Neural progenitor cell (in vitro differentiated cells): ENCODE measurements at regions not wholly inside any gene's neighbourhood (a gene's known extent, or its start where the extent isn't known, plus 50 kb on each side); places are given as distances from the start of the nearest gene placed in this dataset.

Experiments used
- DNase-seq: peaks from one replicate; pipeline ENCODE4 v3.0.0-alpha.2; 2016; ENCODE audit warnings: low spot score
- H2AFZ ChIP-seq: fragments of 200-600 bp; sonication (generic); replicated peaks from 2 replicates; pipeline ENCODE4 v1.6.1; 2016; ENCODE audit warnings: antibody characterized with exemption
- H3F3A ChIP-seq: fragments of 200-600 bp; sonication (generic); 2 replicates; pipeline ENCODE4 v1.6.1; 2016; ENCODE audit warnings: antibody characterized with exemption, low read depth
- H3K27ac ChIP-seq: fragments of 200-600 bp; sonication (generic); 2 replicates; pipeline ENCODE4 v1.5.1; 2016; ENCODE audit warnings: mild to moderate bottlenecking
- H3K27me3 ChIP-seq: fragments of 200-600 bp; sonication (generic); 2 replicates; pipeline ENCODE4 v1.6.1; 2016; ENCODE audit warnings: mild to moderate bottlenecking, moderate library complexity
- H3K36me3 ChIP-seq: fragments of 200-600 bp; sonication (generic); 2 replicates; pipeline ENCODE4 v1.5.1; 2016
- H3K4me1 ChIP-seq: fragments of 200-600 bp; sonication (generic); 2 replicates; pipeline ENCODE4 v1.6.1; 2016; ENCODE audit warnings: mixed run types
- H3K4me2 ChIP-seq: fragments of 200-600 bp; sonication (generic); 2 replicates; pipeline ENCODE4 v1.6.1; 2016
- H3K4me3 ChIP-seq: fragments of 200-600 bp; sonication (generic); 2 replicates; pipeline ENCODE4 v1.5.1; 2016
- H3K79me2 ChIP-seq: fragments of 200-600 bp; sonication (generic); 2 replicates; pipeline ENCODE4 v1.6.1; 2016; ENCODE audit warnings: low read depth
- H3K9ac ChIP-seq: fragments of 200-600 bp; sonication (generic); 2 replicates; pipeline ENCODE4 v1.6.1; 2016
- H3K9me3 ChIP-seq: fragments of 200-600 bp; sonication (generic); 2 replicates; pipeline ENCODE4 v1.5.1; 2016; ENCODE audit warnings: low read depth
- H4K20me1 ChIP-seq: fragments of 200-600 bp; sonication (generic); 2 replicates; pipeline ENCODE4 v1.6.1; 2016; ENCODE audit warnings: low read depth
- H3K27ac Mint-ChIP-seq: 3 replicates; pipeline ENCODE4 v1.8.0; 2021; ENCODE audit warnings: mixed read lengths
- H3K27me3 Mint-ChIP-seq: 2 replicates; pipeline ENCODE4 v1.8.0; 2022; ENCODE audit warnings: low read depth, mild to moderate bottlenecking, inconsistent platforms, moderate library complexity, mixed read lengths; ENCODE audit not compliant: insufficient read depth
- H3K36me3 Mint-ChIP-seq: 3 replicates; pipeline ENCODE4 v1.8.0; 2021; ENCODE audit warnings: mixed read lengths
- H3K4me1 Mint-ChIP-seq: 3 replicates; pipeline ENCODE4 v1.8.0; 2021; ENCODE audit warnings: mixed read lengths
- H3K4me3 Mint-ChIP-seq: 3 replicates; pipeline ENCODE4 v1.8.0; 2021; ENCODE audit warnings: mild to moderate bottlenecking, moderate library complexity, mixed read lengths
- H3K9me3 Mint-ChIP-seq: 3 replicates; pipeline ENCODE4 v1.8.0; 2020; ENCODE audit warnings: mixed read lengths
- CTCF ChIP-seq: fragments of 200-600 bp; sonication (generic); IDR thresholded peaks from 2 replicates; pipeline ENCODE4 v1.5.1; 2017; ENCODE audit warnings: antibody characterized with exemption, mild to moderate bottlenecking
- EZH2 ChIP-seq: fragments of 200-600 bp; sonication (generic); IDR thresholded peaks from 2 replicates; pipeline ENCODE4 v1.6.1; 2017; ENCODE audit warnings: antibody characterized with exemption, mild to moderate bottlenecking, moderate library complexity
- EZH2phosphoT487 ChIP-seq: fragments of 200-600 bp; sonication (generic); IDR thresholded peaks from 2 replicates; pipeline ENCODE4 v1.6.1; 2017; ENCODE audit warnings: antibody characterized with exemption

- no peak overlapping the region for H3K4me3 ChIP-seq
- no peaks in the 10 kb centered on the region for H3K27me3 Mint-ChIP-seq
- no peaks in the 10 kb centered on the region for H3K27me3 ChIP-seq
- no peaks in the 10 kb centered on the region for H3K79me2 ChIP-seq
- peaks cover 4% of the 10 kb centered on the region for H3K9me3 ChIP-seq
- no peak overlapping the region for H2AFZ ChIP-seq
- H3K4me3 Mint-ChIP-seq: no peak overlapping the region
- no peaks in the 10 kb centered on the region for H3K36me3 ChIP-seq
- TF ChIP-seq CTCF (no peak), EZH2phosphoT487 (no peak), EZH2 (no peak)
- no peaks in the 10 kb centered on the region for H3K4me1 ChIP-seq
- no peaks in the 10 kb centered on the region for H4K20me1 ChIP-seq
- H3K9ac ChIP-seq: no peak overlapping the region
- peaks cover 26% of the 10 kb centered on the region for H3K9me3 Mint-ChIP-seq
- H3F3A ChIP-seq: no peaks in the 10 kb centered on the region
- no peak for DNase-seq
- H3K27ac ChIP-seq: no peak overlapping the region
- no peaks in the 10 kb centered on the region for H3K36me3 Mint-ChIP-seq
- no peak overlapping the region for H3K4me2 ChIP-seq
- H3K4me1 Mint-ChIP-seq: no peaks in the 10 kb centered on the region
- H3K27ac Mint-ChIP-seq: no peak overlapping the region
Observed at GRCh38 chr1:238279694-238280380, 389.1 kb upstream of the ZP4 start.

DNA sequence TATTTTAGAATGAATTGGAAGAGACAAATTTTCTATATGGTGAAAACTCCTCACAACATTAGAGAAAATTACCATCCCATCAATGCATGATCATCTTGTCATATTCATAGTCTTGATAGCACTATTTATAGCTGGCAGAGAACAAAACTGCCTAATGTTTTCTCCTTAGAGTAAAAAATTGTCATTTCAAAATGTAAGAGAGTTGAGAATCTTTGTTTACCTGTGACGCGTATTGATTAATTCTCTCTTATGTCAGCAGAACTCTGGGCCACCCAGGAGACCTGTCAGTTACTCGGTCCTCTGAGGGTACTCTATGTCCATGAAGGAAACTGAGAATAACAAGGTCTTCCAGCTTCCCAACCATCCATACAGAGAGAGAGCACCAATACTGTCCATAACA lies 381.4 kb upstream of the ZP4 start:
- Mint-ChIP-seq H3K27me3 (peaks cover 2% of the 10 kb centered on the region), H3K27ac (no peak overlapping the region), H3K4me1 (no peaks in the 10 kb centered on the region), H3K9me3 (peaks cover 23% of the 10 kb centered on the region), H3K36me3 (no peaks in the 10 kb centered on the region), H3K4me3 (no peak overlapping the region)
- DNase-seq: no peak
- H3K4me3 ChIP-seq: no peak overlapping the region
- no peak for TF ChIP-seq EZH2
- TF ChIP-seq EZH2phosphoT487: no peak
- no peak for TF ChIP-seq CTCF
- H3K27ac ChIP-seq: no peak overlapping the region
- H3K4me2 ChIP-seq: no peak overlapping the region
- H3F3A ChIP-seq: no peaks in the 10 kb centered on the region
- no peaks in the 10 kb centered on the region for H3K9me3 ChIP-seq
- H3K9ac ChIP-seq: no peak overlapping the region
- H4K20me1 ChIP-seq: no peaks in the 10 kb centered on the region
- H3K79me2 ChIP-seq: no peaks in the 10 kb centered on the region
- no peaks in the 10 kb centered on the region for H3K36me3 ChIP-seq
- no peaks in the 10 kb centered on the region for H3K27me3 ChIP-seq
- no peak overlapping the region for H2AFZ ChIP-seq
- no peaks in the 10 kb centered on the region for H3K4me1 ChIP-seq

GRCh38 chr1:238265866-238266265 lies 375.1 kb upstream of the ZP4 start:
- Histone ChIP-seq H2AFZ (no peak overlapping the region), H3F3A (no peaks in the 10 kb centered on the region), H3K27ac (no peak overlapping the region), H3K4me2 (no peak overlapping the region), H3K9ac (no peak overlapping the region), H3K27me3 (no peaks in the 10 kb centered on the region), H3K4me1 (no peaks in the 10 kb centered on the region), H3K79me2 (no peaks in the 10 kb centered on the region), H4K20me1 (no peaks in the 10 kb centered on the region), H3K9me3 (no peaks in the 10 kb centered on the region), H3K4me3 (no peak overlapping the region), H3K36me3 (no peaks in the 10 kb centered on the region)
- Mint-ChIP-seq H3K36me3 (no peaks in the 10 kb centered on the region), H3K4me3 (no peak overlapping the region), H3K27me3 (peaks cover 5% of the 10 kb centered on the region), H3K27ac (no peak overlapping the region), H3K9me3 (no peaks in the 10 kb centered on the region), H3K4me1 (peaks cover 4% of the 10 kb centered on the region)
- DNase-seq: no peak
- TF ChIP-seq EZH2 (no peak), EZH2phosphoT487 (no peak), CTCF (no peak)
